BJ (cell line): ENCODE measurements at regions not wholly inside any gene's neighbourhood (a gene's known extent, or its start where the extent isn't known, plus 50 kb on each side); places are given as distances from the start of the nearest gene placed in this dataset.

Source experiments
- CTCF ChIA-PET: fragments of 350-600 bp; formaldehyde crosslinking; extraction: SDS; loops from one replicate; lab custom pipeline; 2021; ENCODE audit warnings: antibody characterized with exemption, inconsistent platforms; lab: Yijun Ruan, JAX
- POLR2A ChIA-PET: fragments of 300-600 bp; sonication (Branson Sonifier 250); formaldehyde crosslinking; extraction: SDS; loops from one replicate; lab custom pipeline; 2021; ENCODE audit warnings: antibody characterized with exemption; lab: Charles Lee
- DNase-seq: peaks from one replicate; pipeline ENCODE4 v3.0.0-alpha.2; 2011; ENCODE audit warnings: low read depth
- H3K27me3 ChIP-seq: 2 replicates; pipeline ENCODE4 v1.6.0; 2011; ENCODE audit warnings: low read length; ENCODE audit not compliant: control insufficient read depth, insufficient read depth
- H3K36me3 ChIP-seq: 2 replicates; pipeline ENCODE4 v1.5.1; 2011; ENCODE audit warnings: low read length; ENCODE audit not compliant: control insufficient read depth, insufficient read depth
- H3K4me3 ChIP-seq: 2 replicates; pipeline ENCODE4 v1.5.1; 2011; ENCODE audit warnings: low read depth, mild to moderate bottlenecking, control low read depth, low read length
- CTCF ChIP-seq: IDR thresholded peaks from 2 replicates; pipeline ENCODE4 v1.5.1; 2011; ENCODE audit warnings: low read depth, mild to moderate bottlenecking, control low read depth, inconsistent platforms, low read length, moderate library complexity; ENCODE audit not compliant: insufficient read depth

- Histone ChIP-seq H3K4me3 (no peak overlapping the region), H3K27me3 (no peaks in the 10 kb centered on the region), H3K36me3 (no peaks in the 10 kb centered on the region)
- ChIA-PET CTCF (no interaction called here), POLR2A (no interaction called here)
- TF ChIP-seq CTCF, result no peak
- no peak for DNase-seq
Measured at GRCh38 chr17:51548125-51548524, 287.8 kb downstream of the UTP18 start.

GRCh38 chr17:51555153-51555552 lies 294.8 kb downstream of the UTP18 start:
- CTCF ChIA-PET, result no interaction called here
- Histone ChIP-seq H3K4me3 (no peak overlapping the region), H3K36me3 (no peaks in the 10 kb centered on the region), H3K27me3 (no peaks in the 10 kb centered on the region)
- DNase-seq, result no peak
- POLR2A ChIA-PET, result no interaction called here
- TF ChIP-seq CTCF, result no peak

GRCh38 chr17:51559778-51560177 lies 299.4 kb downstream of the UTP18 start:
- Histone ChIP-seq H3K4me3 (no peak overlapping the region), H3K36me3 (no peaks in the 10 kb centered on the region), H3K27me3 (no peaks in the 10 kb centered on the region)
- POLR2A ChIA-PET, result no interaction called here
- CTCF ChIA-PET, result no interaction called here
- DNase-seq, result no peak
- no peak for TF ChIP-seq CTCF

GRCh38 chr17:51560398-51560797 lies 300.1 kb downstream of the UTP18 start:
- TF ChIP-seq CTCF, result no peak
- no peak for DNase-seq
- Histone ChIP-seq H3K36me3 (no peaks in the 10 kb centered on the region), H3K4me3 (no peak overlapping the region), H3K27me3 (no peaks in the 10 kb centered on the region)
- ChIA-PET CTCF (no interaction called here), POLR2A (no interaction called here)

GRCh38 chr17:51563961-51564360 lies 303.6 kb downstream of the UTP18 start:
- TF ChIP-seq CTCF, result no peak
- H3K4me3 ChIP-seq, result no peak overlapping the region
- POLR2A ChIA-PET, result no interaction called here
- no peaks in the 10 kb centered on the region for H3K27me3 ChIP-seq
- no peak for DNase-seq
- H3K36me3 ChIP-seq, result no peaks in the 10 kb centered on the region
- CTCF ChIA-PET, result no interaction called here
